Neural cell (in vitro differentiated cells): ENCODE measurements at regions not wholly inside any gene's neighbourhood (a gene's known extent, or its start where the extent isn't known, plus 50 kb on each side); places are given as distances from the start of the nearest gene placed in this dataset.

Source experiments
- EZH2 ChIP-seq: fragments of 200-600, 300-800 bp; shearing (Covaris generic), sonication (generic); IDR thresholded peaks from 2 replicates; pipeline ENCODE4 v1.6.1; 2014; ENCODE audit warnings: antibody characterized with exemption, low read length, borderline replicate concordance, mild to moderate bottlenecking; ENCODE audit not compliant: insufficient read depth, poor library complexity, severe bottlenecking
- MXI1 ChIP-seq: fragments of 450-650 bp; conservative IDR thresholded peaks from 2 replicates; pipeline ENCODE4 v1.6.1; 2014; ENCODE audit warnings: antibody characterized with exemption, mild to moderate bottlenecking; ENCODE audit not compliant: poor library complexity, severe bottlenecking
- POLR2AphosphoS5 ChIP-seq: IDR thresholded peaks from 2 replicates; pipeline ENCODE4 v1.6.1; 2012

- TF ChIP-seq POLR2AphosphoS5: no peak
- no peak for TF ChIP-seq EZH2
- TF ChIP-seq MXI1: no peak
Measured at GRCh38 chr6:21808551-21809242, 215.1 kb downstream of the SOX4 start.
